ENCODE measurements at regions not wholly inside any gene's neighbourhood (a gene's known extent, or its start where the extent isn't known, plus 50 kb on each side); places are given as distances from the start of the nearest gene placed in this dataset.

- intact Hi-C loops (cut with DNase I), result no loop called here
- Histone ChIP-seq H3K36me3 (no peaks in the 10 kb centered on the region), H3K27me3 (ENCODE audit: low read depth) (no peaks in the 10 kb centered on the region), H3K4me1 (peaks cover 26% of the 10 kb centered on the region), H3K4me3 (no peak overlapping the region), H3K9me3 (no peaks in the 10 kb centered on the region), H3K27ac (no peak overlapping the region)
- TF ChIP-seq CTCF (IDR thresholded peaks at IDR 0.05), result no peak
- DNase-seq, result no peak
- ATAC-seq, result no peak
Measured at GRCh38 chr2:240253583-240254145, 113.2 kb upstream of the OTOS start.

- Histone ChIP-seq H3K9me3 (no peaks in the 10 kb centered on the region), H3K4me1 (peaks cover 26% of the 10 kb centered on the region), H3K4me3 (peak overlapping the region; percentile 39), H3K27ac (peak overlapping the region; percentile 6), H3K36me3 (no peaks in the 10 kb centered on the region), H3K27me3 (ENCODE audit: low read depth) (no peaks in the 10 kb centered on the region)
- no peak for TF ChIP-seq CTCF (IDR thresholded peaks at IDR 0.05)
- intact Hi-C loops (cut with DNase I), result no loop called here
- ATAC-seq (no peak), DNase-seq (peak; percentile 34)
Measured at GRCh38 chr2:240254337-240255164, 114.1 kb upstream of the OTOS start.

GRCh38 chr2:240255165-240255491, 114.7 kb upstream of the OTOS start:
- H3K4me3 ChIP-seq, result peak overlapping the region; percentile 39
- H3K27me3 ChIP-seq (ENCODE audit: low read depth), result no peaks in the 10 kb centered on the region
- ATAC-seq, result no peak
- H3K36me3 ChIP-seq, result no peaks in the 10 kb centered on the region
- H3K4me1 ChIP-seq, result peaks cover 22% of the 10 kb centered on the region
- peak overlapping the region; percentile 75 for H3K27ac ChIP-seq
- intact Hi-C loops (cut with DNase I), result no loop called here
- no peaks in the 10 kb centered on the region for H3K9me3 ChIP-seq
- TF ChIP-seq CTCF (IDR thresholded peaks at IDR 0.05), result no peak
- DNase-seq, result peak; percentile 24

GRCh38 chr2:240255811-240256703, 115.6 kb upstream of the OTOS start:
- Histone ChIP-seq H3K4me1 (peaks cover 13% of the 10 kb centered on the region), H3K4me3 (peak overlapping the region; percentile 39), H3K36me3 (no peaks in the 10 kb centered on the region), H3K9me3 (no peaks in the 10 kb centered on the region), H3K27ac (peak overlapping the region; percentile 75), H3K27me3 (ENCODE audit: low read depth) (no peaks in the 10 kb centered on the region)
- intact Hi-C loops (cut with DNase I), result no loop called here
- TF ChIP-seq CTCF (IDR thresholded peaks at IDR 0.05), result no peak
- peak; percentile 45 to 49 for ATAC-seq
- peak; percentile 58 for DNase-seq

- Histone ChIP-seq H3K27ac (peak overlapping the region; percentile 75), H3K27me3 (ENCODE audit: low read depth) (no peaks in the 10 kb centered on the region), H3K9me3 (no peaks in the 10 kb centered on the region), H3K36me3 (no peaks in the 10 kb centered on the region), H3K4me1 (peaks cover 4% of the 10 kb centered on the region), H3K4me3 (no peak overlapping the region)
- intact Hi-C loops (cut with DNase I), result no loop called here
- TF ChIP-seq CTCF (IDR thresholded peaks at IDR 0.05), result no peak
- no peak for ATAC-seq
- peak; percentile 33 for DNase-seq
Measured at GRCh38 chr2:240256704-240257637, 116.5 kb upstream of the OTOS start.

Data from lower lobe of right lung (tissue), 2 donors.